ENCODE measurements at regions not wholly inside any gene's neighbourhood (a gene's known extent, or its start where the extent isn't known, plus 50 kb on each side); places are given as distances from the start of the nearest gene placed in this dataset.

GRCh38 chr2:220011859-220012258 lies 384.4 kb downstream of the SLC4A3 start (continued):
- TF ChIP-seq PRRX2 (CRISPR knock-in tag; IDR thresholded peaks at IDR 0.05) (no peak), ZNF232 (CRISPR knock-in tag; IDR thresholded peaks at IDR 0.05) (no peak), FOXP4 (CRISPR knock-in tag; IDR thresholded peaks at IDR 0.05) (no peak), EMX1 (CRISPR knock-in tag; IDR thresholded peaks at IDR 0.05) (no peak), SMAD4 (CRISPR knock-in tag; IDR thresholded peaks at IDR 0.05) (no peak), ATF2 (CRISPR knock-in tag; IDR thresholded peaks at IDR 0.05; ENCODE audit: borderline replicate concordance, low read depth) (no peak), NFE2L1 (CRISPR knock-in tag; IDR thresholded peaks at IDR 0.05) (no peak), ZNF138 (CRISPR knock-in tag; conservative IDR thresholded peaks at IDR 0.05) (no peak)

GRCh38 chr2:220014961-220015360 lies 387.5 kb downstream of the SLC4A3 start:
- Mint-ChIP-seq H3K4me3 (no peak overlapping the region), H3K9me3 (peaks cover 6% of the 10 kb centered on the region; the same call in 1 of the 2 replicates), H3K4me1 (no peaks in the 10 kb centered on the region), H3K27me3 (ENCODE audit: low read depth) (no peaks in the 10 kb centered on the region), H3K27ac (no peak overlapping the region), H3K36me3 (peaks cover 5% of the 10 kb centered on the region; the same call in 1 of the 2 replicates)
- ChIA-PET POLR2A (no interaction called here), CTCF (no interaction called here)
- no peak for DNase-seq (ENCODE audit: low spot score)
- no peak for TF ChIP-seq ZNF263 (CRISPR knock-in tag; IDR thresholded peaks at IDR 0.05; ENCODE audit: low read depth)
- no peak for TF ChIP-seq NFE2L1 (CRISPR knock-in tag; IDR thresholded peaks at IDR 0.05)
- TF ChIP-seq FOXK1 (CRISPR knock-in tag; IDR thresholded peaks at IDR 0.05) = no peak
- no peak for TF ChIP-seq HMGXB4 (CRISPR knock-in tag; IDR thresholded peaks at IDR 0.05)
- TF ChIP-seq ZNF121 (CRISPR knock-in tag; IDR thresholded peaks at IDR 0.05) = no peak
- TF ChIP-seq ZNF671 (CRISPR knock-in tag; IDR thresholded peaks at IDR 0.05) = no peak
- no peak for TF ChIP-seq CTCF (IDR thresholded peaks at IDR 0.05)
- no peak for TF ChIP-seq ZSCAN18 (CRISPR knock-in tag; IDR thresholded peaks at IDR 0.05)
- no peak for TF ChIP-seq GRHL2 (CRISPR knock-in tag; IDR thresholded peaks at IDR 0.05; ENCODE audit: insufficient replicate concordance, severe bottlenecking)
- no peak for ATAC-seq

GRCh38 chr2:220015576-220015975 lies 388.1 kb downstream of the SLC4A3 start:
- Mint-ChIP-seq H3K27me3 (ENCODE audit: low read depth) (no peaks in the 10 kb centered on the region), H3K27ac (no peak overlapping the region), H3K9me3 (peaks cover 6% of the 10 kb centered on the region; the same call in 1 of the 2 replicates), H3K4me3 (no peak overlapping the region), H3K36me3 (peaks cover 5% of the 10 kb centered on the region; the same call in 1 of the 2 replicates), H3K4me1 (no peaks in the 10 kb centered on the region)
- ChIA-PET POLR2A (no interaction called here), CTCF (no interaction called here)
- ATAC-seq (no peak), DNase-seq (ENCODE audit: low spot score) (no peak)
- no peak for TF ChIP-seq IRF1 (CRISPR knock-in tag; IDR thresholded peaks at IDR 0.05)
- TF ChIP-seq MAX (CRISPR knock-in tag; IDR thresholded peaks at IDR 0.05) = no peak
- no peak for TF ChIP-seq ESRRA (CRISPR knock-in tag; IDR thresholded peaks at IDR 0.05; ENCODE audit: borderline replicate concordance)
- TF ChIP-seq JAZF1 (CRISPR knock-in tag; IDR thresholded peaks at IDR 0.05) = no peak
- TF ChIP-seq ZNF138 (CRISPR knock-in tag; conservative IDR thresholded peaks at IDR 0.05) = no peak
- TF ChIP-seq ATF1 (CRISPR knock-in tag; IDR thresholded peaks at IDR 0.05) = no peak
- no peak for TF ChIP-seq SOX15 (CRISPR knock-in tag; IDR thresholded peaks at IDR 0.05)
- TF ChIP-seq JUN (CRISPR knock-in tag; IDR thresholded peaks at IDR 0.05) = no peak

Measured in WTC11 (cell line).